Fibroblast of lung (primary cell): ENCODE measurements at regions not wholly inside any gene's neighbourhood (a gene's known extent, or its start where the extent isn't known, plus 50 kb on each side); places are given as distances from the start of the nearest gene placed in this dataset.

Experiments used
- DNase-seq, 2 donors: peaks; one replicate each; pipeline versions ENCODE4 v3.0.0 to v3.0.0-alpha.2; 2010; ENCODE audit warnings: low read depth in 2 of 2
- H2AFZ ChIP-seq: 2 replicates; pipeline ENCODE4 v1.5.1; 2012; ENCODE audit warnings: low read length, control low read depth, inconsistent platforms
- H3K27ac ChIP-seq: 2 replicates; pipeline ENCODE4 v1.5.1; 2011; ENCODE audit warnings: low read length, control low read depth; ENCODE audit not compliant: insufficient read depth
- H3K27me3 ChIP-seq: 2 replicates; pipeline ENCODE4 v1.5.1; 2011; ENCODE audit warnings: mild to moderate bottlenecking, low read length; ENCODE audit not compliant: control insufficient read depth, insufficient read depth
- H3K36me3 ChIP-seq: 2 replicates; pipeline ENCODE4 v1.5.1; 2011; ENCODE audit warnings: low read length; ENCODE audit not compliant: control insufficient read depth, insufficient read depth
- H3K4me1 ChIP-seq: 2 replicates; pipeline ENCODE4 v1.5.1; 2011; ENCODE audit warnings: low read length; ENCODE audit not compliant: control insufficient read depth, insufficient read depth; ENCODE audit errors: extremely low read depth
- H3K4me2 ChIP-seq: 2 replicates; pipeline ENCODE4 v1.5.1; 2011; ENCODE audit warnings: low read length, control low read depth; ENCODE audit not compliant: insufficient read depth; ENCODE audit errors: extremely low read depth
- H3K4me3 ChIP-seq, 4 experiments: fragments of 200-600 bp in 1 of 4; sonication (generic) in 1 of 4; replicated peaks in 1 of 4; 2 replicates each; pipeline ENCODE4 v1.5.1; 2011 to 2016; ENCODE audit warnings: low read length in 4 of 4, low read depth in 3 of 4, mild to moderate bottlenecking in 3 of 4, control low read depth in 2 of 4, inconsistent platforms in 1 of 4, mixed read lengths in 1 of 4; ENCODE audit not compliant: insufficient read depth in 1 of 4; ENCODE audit errors: control extremely low read depth in 1 of 4
- H3K79me2 ChIP-seq: 2 replicates; pipeline ENCODE4 v1.5.1; 2012; ENCODE audit warnings: mild to moderate bottlenecking, low read length, inconsistent platforms; ENCODE audit not compliant: control insufficient read depth, insufficient read depth
- H3K9ac ChIP-seq: 2 replicates; pipeline ENCODE4 v1.5.1; 2011; ENCODE audit warnings: mild to moderate bottlenecking, low read length, control low read depth; ENCODE audit not compliant: insufficient read depth
- H3K9me3 ChIP-seq: 2 replicates; pipeline ENCODE4 v1.5.1; 2012; ENCODE audit warnings: low read depth, low read length; ENCODE audit not compliant: control insufficient read depth, insufficient read depth
- H4K20me1 ChIP-seq: 2 replicates; pipeline ENCODE4 v1.5.1; 2011; ENCODE audit warnings: low read length; ENCODE audit not compliant: control insufficient read depth, insufficient read depth; ENCODE audit errors: extremely low read depth
- EZH2 ChIP-seq: IDR thresholded peaks from 2 replicates; pipeline ENCODE4 v1.5.1; 2012; ENCODE audit warnings: low read length, control low read depth, mild to moderate bottlenecking; ENCODE audit errors: missing control alignments
- TF ChIP-seq, protein P1 (sequence below), 2 donors: IDR thresholded peaks in 1 of 2; conservative IDR thresholded peaks in 1 of 2; 1 replicate in 1 of 2; 2 replicates in 1 of 2; pipeline ENCODE4 v1.5.1; 2011 to 2012; ENCODE audit warnings: low read length in 2 of 2, control low read depth in 1 of 2, inconsistent platforms in 1 of 2, low read depth in 1 of 2, mild to moderate bottlenecking in 1 of 2

DNA sequence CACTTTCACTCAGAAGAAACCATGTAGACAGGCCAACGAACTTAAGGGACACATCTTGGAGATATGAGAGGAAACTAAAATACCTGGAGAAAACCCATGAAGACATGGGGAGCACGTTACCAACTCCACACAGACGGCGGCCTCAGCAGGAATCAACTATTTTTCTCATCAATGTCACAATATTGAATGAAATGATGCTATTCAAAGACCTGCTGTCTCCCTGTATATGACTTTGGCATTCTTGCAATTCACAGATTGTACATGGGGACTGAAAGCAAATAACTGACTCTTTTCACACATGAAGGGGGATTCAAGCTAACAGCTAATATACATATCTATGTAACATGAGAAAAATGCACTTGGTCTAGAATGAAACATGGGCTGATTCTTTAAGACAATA lies 869.0 kb downstream of the NXPH1 start:
- H3K27me3 ChIP-seq = no peaks in the 10 kb centered on the region
- no peaks in the 10 kb centered on the region for H3K9me3 ChIP-seq
- no peaks in the 10 kb centered on the region for H3K79me2 ChIP-seq
- H3K27ac ChIP-seq = no peak overlapping the region
- H3K9ac ChIP-seq = no peak overlapping the region
- no peak overlapping the region for H2AFZ ChIP-seq
- no peak for TF ChIP-seq EZH2
- TF ChIP-seq, protein P1, sequence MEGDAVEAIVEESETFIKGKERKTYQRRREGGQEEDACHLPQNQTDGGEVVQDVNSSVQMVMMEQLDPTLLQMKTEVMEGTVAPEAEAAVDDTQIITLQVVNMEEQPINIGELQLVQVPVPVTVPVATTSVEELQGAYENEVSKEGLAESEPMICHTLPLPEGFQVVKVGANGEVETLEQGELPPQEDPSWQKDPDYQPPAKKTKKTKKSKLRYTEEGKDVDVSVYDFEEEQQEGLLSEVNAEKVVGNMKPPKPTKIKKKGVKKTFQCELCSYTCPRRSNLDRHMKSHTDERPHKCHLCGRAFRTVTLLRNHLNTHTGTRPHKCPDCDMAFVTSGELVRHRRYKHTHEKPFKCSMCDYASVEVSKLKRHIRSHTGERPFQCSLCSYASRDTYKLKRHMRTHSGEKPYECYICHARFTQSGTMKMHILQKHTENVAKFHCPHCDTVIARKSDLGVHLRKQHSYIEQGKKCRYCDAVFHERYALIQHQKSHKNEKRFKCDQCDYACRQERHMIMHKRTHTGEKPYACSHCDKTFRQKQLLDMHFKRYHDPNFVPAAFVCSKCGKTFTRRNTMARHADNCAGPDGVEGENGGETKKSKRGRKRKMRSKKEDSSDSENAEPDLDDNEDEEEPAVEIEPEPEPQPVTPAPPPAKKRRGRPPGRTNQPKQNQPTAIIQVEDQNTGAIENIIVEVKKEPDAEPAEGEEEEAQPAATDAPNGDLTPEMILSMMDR (conservative IDR thresholded peaks at IDR 0.05 in 1 of 2, IDR thresholded peaks at IDR 0.05 in 1 of 2; ENCODE audit: low read depth in 1 of 2, low read length in 2 of 2) = no peak
- H3K36me3 ChIP-seq = no peaks in the 10 kb centered on the region
- H3K4me2 ChIP-seq = no peak overlapping the region
- H3K4me1 ChIP-seq = no peaks in the 10 kb centered on the region
- no peak for DNase-seq
- H3K4me3 ChIP-seq = no peak overlapping the region
- no peaks in the 10 kb centered on the region for H4K20me1 ChIP-seq

DNA sequence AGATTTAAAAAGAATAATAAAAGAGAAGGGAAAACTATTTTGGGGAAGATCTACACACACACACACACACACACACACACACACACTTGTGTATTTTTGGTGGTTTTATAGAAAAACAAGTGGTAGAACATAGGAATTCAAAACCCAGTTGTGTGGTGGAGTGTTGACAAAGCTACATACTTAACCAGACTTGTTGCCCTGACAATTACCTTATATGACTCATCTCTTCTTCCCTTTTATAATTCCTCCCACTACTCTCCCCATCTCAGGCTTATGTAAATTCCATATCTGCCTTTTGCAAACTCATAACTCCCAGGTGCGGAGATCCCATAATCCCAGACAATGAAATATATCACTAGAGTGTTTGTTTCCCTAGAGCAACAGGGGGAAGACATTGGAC lies 873.7 kb downstream of the NXPH1 start:
- Histone ChIP-seq H3K9ac (no peak overlapping the region), H3K79me2 (no peaks in the 10 kb centered on the region), H3K4me3 (no peak overlapping the region), H4K20me1 (no peaks in the 10 kb centered on the region), H2AFZ (no peak overlapping the region), H3K27ac (no peak overlapping the region), H3K9me3 (no peaks in the 10 kb centered on the region), H3K36me3 (no peaks in the 10 kb centered on the region), H3K27me3 (no peaks in the 10 kb centered on the region), H3K4me1 (no peaks in the 10 kb centered on the region), H3K4me2 (no peak overlapping the region)
- no peak for TF ChIP-seq EZH2
- TF ChIP-seq, protein P1 (conservative IDR thresholded peaks at IDR 0.05 in 1 of 2, IDR thresholded peaks at IDR 0.05 in 1 of 2; ENCODE audit: low read depth in 1 of 2, low read length in 2 of 2) = no peak
- DNase-seq = peak in 1 of 2 donors; percentile 64

DNA sequence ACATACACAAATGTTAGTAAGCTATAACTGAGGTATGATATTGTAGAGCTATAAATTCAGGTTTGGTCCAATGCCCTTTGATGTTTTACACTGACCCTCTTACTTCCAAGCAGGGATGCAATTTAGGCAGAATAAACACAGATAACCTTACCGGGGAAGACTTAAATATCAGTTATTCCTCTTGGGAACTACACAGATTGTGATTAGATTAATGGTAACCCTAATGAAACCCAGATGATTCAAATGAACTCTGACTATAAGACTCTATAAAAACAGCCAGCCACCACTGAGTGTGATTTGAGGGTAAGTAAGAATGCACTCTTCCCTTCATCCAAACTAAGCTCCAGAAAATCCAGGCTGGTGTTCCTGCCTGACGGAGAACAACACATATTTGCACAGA lies 891.1 kb downstream of the NXPH1 start:
- Histone ChIP-seq H3K4me2 (no peak overlapping the region), H3K9ac (no peak overlapping the region), H3K79me2 (no peaks in the 10 kb centered on the region), H3K4me1 (no peaks in the 10 kb centered on the region), H4K20me1 (no peaks in the 10 kb centered on the region), H2AFZ (no peak overlapping the region), H3K4me3 (no peak overlapping the region), H3K27ac (no peak overlapping the region), H3K27me3 (no peaks in the 10 kb centered on the region), H3K9me3 (no peaks in the 10 kb centered on the region), H3K36me3 (no peaks in the 10 kb centered on the region)
- TF ChIP-seq, protein P1 (conservative IDR thresholded peaks at IDR 0.05 in 1 of 2, IDR thresholded peaks at IDR 0.05 in 1 of 2; ENCODE audit: low read depth in 1 of 2, low read length in 2 of 2) = no peak
- no peak for TF ChIP-seq EZH2
- DNase-seq = no peak
